ENCODE measurements at regions not wholly inside any gene's neighbourhood (a gene's known extent, or its start where the extent isn't known, plus 50 kb on each side); places are given as distances from the start of the nearest gene placed in this dataset.

GRCh38 chr22:49646876-49647275 is 180.8 kb downstream of the BRD1 start (continued):
- TF ChIP-seq ZFYVE20 (CRISPR knock-in tag; IDR thresholded peaks at IDR 0.05; ENCODE audit: borderline replicate concordance, low read depth) (no peak), SRSF4 (IDR thresholded peaks at IDR 0.05; ENCODE audit: low read depth, low read length, poor library complexity, severe bottlenecking) (no peak), RAD51 (IDR thresholded peaks at IDR 0.05; ENCODE audit: borderline replicate concordance) (no peak), NCOA2 (CRISPR knock-in tag; IDR thresholded peaks at IDR 0.05) (no peak), ZFAT (CRISPR knock-in tag; conservative IDR thresholded peaks at IDR 0.05) (no peak), CAMTA2 (CRISPR knock-in tag; IDR thresholded peaks at IDR 0.05; ENCODE audit: borderline replicate concordance) (no peak), HIC2 (CRISPR knock-in tag; IDR thresholded peaks at IDR 0.05; ENCODE audit: low read depth) (no peak)
- TF ChIP-seq, protein P1, sequence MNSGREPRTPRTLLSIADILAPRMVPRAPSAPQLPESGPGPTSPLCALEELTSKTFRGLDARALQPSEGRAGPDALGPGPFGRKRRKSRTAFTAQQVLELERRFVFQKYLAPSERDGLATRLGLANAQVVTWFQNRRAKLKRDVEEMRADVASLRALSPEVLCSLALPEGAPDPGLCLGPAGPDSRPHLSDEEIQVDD (CRISPR knock-in tag; IDR thresholded peaks at IDR 0.05; ENCODE audit: borderline replicate concordance), result no peak

DNA sequence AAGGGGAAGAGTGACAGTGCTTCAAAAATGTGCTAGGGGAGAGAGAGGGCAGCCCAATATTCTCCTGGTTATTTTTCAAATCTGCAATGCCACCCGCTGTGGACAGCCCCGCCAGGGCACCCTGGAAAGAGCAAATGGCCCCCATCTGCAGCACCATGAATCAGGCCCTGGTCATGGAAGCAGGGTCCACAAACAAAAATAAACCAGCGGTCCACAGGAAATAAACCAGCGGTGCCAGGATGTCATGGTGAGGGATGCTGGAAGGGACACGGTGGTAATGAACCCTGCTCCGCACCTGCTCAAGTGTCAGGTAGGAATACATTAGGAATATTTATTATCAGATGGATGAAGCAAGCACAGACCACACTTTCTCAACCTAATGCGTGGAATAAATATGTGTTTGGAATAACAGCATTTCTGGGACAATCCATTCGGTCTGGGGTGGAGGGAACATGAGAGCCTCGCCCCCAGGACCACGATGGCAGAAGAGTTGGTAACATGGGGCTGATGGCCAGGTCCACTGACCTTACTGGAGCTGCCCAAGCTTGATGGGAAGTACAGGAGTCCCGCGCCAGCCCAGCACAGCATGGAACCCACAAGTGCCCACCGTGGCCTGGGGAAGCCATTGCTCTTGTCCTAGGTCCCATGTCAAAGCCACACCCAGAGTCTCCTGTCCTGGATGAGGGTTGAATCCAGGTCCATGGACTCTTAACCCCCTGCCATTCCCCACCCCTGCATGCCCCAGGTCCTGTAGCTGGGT is 181.7 kb downstream of the BRD1 start:
- TF ChIP-seq GTF2F1 (IDR thresholded peaks at IDR 0.05; ENCODE audit: low read length) (no peak), TFDP2 (CRISPR knock-in tag; IDR thresholded peaks at IDR 0.05) (no peak), KIAA2018 (CRISPR knock-in tag; IDR thresholded peaks at IDR 0.05; ENCODE audit: borderline replicate concordance) (no peak)

More for the DNA sequence above, 181.7 kb downstream of the BRD1 start:
- Histone ChIP-seq H3K27me3 (ENCODE audit: control insufficient read depth in 1 of 2, insufficient read depth in 2 of 2, low read length in 2 of 2) (peaks cover 3 to 20% of the 10 kb centered on the region in 2 experiments; a peak in 3 of 5 replicates), H3K36me3 (replicated peaks in 1 of 2; ENCODE audit: control insufficient read depth in 1 of 2, insufficient read depth in 2 of 2, low read length in 2 of 2) (no peaks in the 10 kb centered on the region), H3K9me3 (ENCODE audit: low read length) (no peaks in the 10 kb centered on the region), H3K9ac (ENCODE audit: insufficient read depth, low read depth, low read length) (no peak overlapping the region), H2AFZ (ENCODE audit: low read length) (no peak overlapping the region), H3K4me1 (ENCODE audit: insufficient read depth, low read length) (no peaks in the 10 kb centered on the region), H3K27ac (ENCODE audit: extremely low read length, insufficient read depth, low read length) (no peak overlapping the region), H3K79me2 (ENCODE audit: insufficient read depth, low read length) (no peaks in the 10 kb centered on the region), H3K4me2 (ENCODE audit: low read depth, low read length) (no peak overlapping the region), H4K20me1 (ENCODE audit: insufficient read depth, low read length) (no peaks in the 10 kb centered on the region), H3K4me3 (replicated peaks in 1 of 3; ENCODE audit: insufficient read depth in 1 of 3, low read depth in 2 of 3, low read length in 3 of 3) (no peak overlapping the region)
- WGBS (ENCODE audit: low lambda C conversion rate), result 29% methylated on average over 11 of the region's 13 CpGs
- DNase-seq (ENCODE audit: low spot score), result no peak
- no peak for ATAC-seq
- ChIA-PET POLR2A (no interaction called here), CTCF (ENCODE audit: low intra/inter-chr PET ratio, low total read pairs) (no interaction called here)
- in situ Hi-C loops (cut with HindIII; ENCODE audit: extremely low pct_ligation_motif_present, low pct_unique_long_range_greater_than_20kb), result no loop called here
- FAIRE-seq, result no peak
- intact Hi-C loops (cut with micrococcal nuclease; ENCODE audit: unreplicated experiment), result no loop called here
- no TSS peak for BruUV-seq (replicated peaks)

Measured in HepG2 (cell line).